Left ventricle myocardium inferior (tissue), 1 donor: ENCODE measurements at regions not wholly inside any gene's neighbourhood (a gene's known extent, or its start where the extent isn't known, plus 50 kb on each side); places are given as distances from the start of the nearest gene placed in this dataset.

Source experiments
- DNase-seq: peaks from one replicate; pipeline ENCODE4 v3.0.0-alpha.2; 2020
- H3K27ac ChIP-seq: fragments of 200-600 bp; replicated peaks from 2 replicates; pipeline ENCODE4 v1.8.0; 2021
- H3K27me3 ChIP-seq: fragments of 200-600 bp; 2 replicates; pipeline ENCODE4 v1.8.0; 2021; ENCODE audit warnings: low read depth
- H3K36me3 ChIP-seq: fragments of 200-600 bp; 2 replicates; pipeline ENCODE4 v1.8.0; 2021
- H3K4me1 ChIP-seq: fragments of 200-600 bp; 2 replicates; pipeline ENCODE4 v1.8.0; 2021
- H3K4me3 ChIP-seq: fragments of 200-600 bp; 2 replicates; pipeline ENCODE4 v1.8.0; 2021; ENCODE audit warnings: mild to moderate bottlenecking, moderate library complexity
- H3K9me3 ChIP-seq: fragments of 200-600 bp; replicated peaks from 2 replicates; pipeline ENCODE4 v1.8.0; 2021
- CTCF ChIP-seq: fragments of 200-600 bp; IDR thresholded peaks from 2 replicates; pipeline ENCODE4 v1.8.0; 2021; ENCODE audit warnings: antibody characterized with exemption, mild to moderate bottlenecking, borderline replicate concordance
- intact Hi-C: fragments of 100-400 bp; cut with micrococcal nuclease; formaldehyde crosslinking; loops from one replicate; pipeline ENCODE4 v1.11.0; 2022
- donor health status: DM: no; HTN: yes; CAD: no; lungs with severe emphysema.

- intact Hi-C loops, result no loop called here
- TF ChIP-seq CTCF, result no peak
- peaks cover 27% of the 10 kb centered on the region for H3K9me3 ChIP-seq
- no peak overlapping the region for H3K27ac ChIP-seq
- no peaks in the 10 kb centered on the region for H3K36me3 ChIP-seq
- peaks cover 32% of the 10 kb centered on the region for H3K27me3 ChIP-seq
- no peaks in the 10 kb centered on the region for H3K4me1 ChIP-seq
- no peak overlapping the region for H3K4me3 ChIP-seq
- DNase-seq, result no peak
Observed at GRCh38 chr17:77022766-77023165, 118.0 kb upstream of the SEC14L1 start.

- no peaks in the 10 kb centered on the region for H3K4me1 ChIP-seq
- TF ChIP-seq CTCF, result no peak
- intact Hi-C loops, result no loop called here
- H3K4me3 ChIP-seq, result no peak overlapping the region
- no peaks in the 10 kb centered on the region for H3K36me3 ChIP-seq
- H3K27me3 ChIP-seq, result peaks cover 31% of the 10 kb centered on the region
- no peak for DNase-seq
- no peak overlapping the region for H3K27ac ChIP-seq
- H3K9me3 ChIP-seq, result peaks cover 28% of the 10 kb centered on the region
Observed at GRCh38 chr17:77025781-77026180, 115.0 kb upstream of the SEC14L1 start.

GRCh38 chr17:77027271-77027889 is 113.4 kb upstream of the SEC14L1 start:
- Histone ChIP-seq H3K27ac (no peak overlapping the region), H3K4me1 (no peaks in the 10 kb centered on the region), H3K4me3 (no peak overlapping the region), H3K36me3 (no peaks in the 10 kb centered on the region), H3K27me3 (peaks cover 38% of the 10 kb centered on the region), H3K9me3 (peaks cover 33% of the 10 kb centered on the region)
- DNase-seq, result no peak
- intact Hi-C loops, result no loop called here
- no peak for TF ChIP-seq CTCF

- no peak for TF ChIP-seq CTCF
- Histone ChIP-seq H3K27ac (no peak overlapping the region), H3K9me3 (peaks cover 29% of the 10 kb centered on the region), H3K27me3 (peaks cover 45% of the 10 kb centered on the region), H3K4me1 (no peaks in the 10 kb centered on the region), H3K36me3 (no peaks in the 10 kb centered on the region), H3K4me3 (no peak overlapping the region)
- intact Hi-C loops, result no loop called here
- no peak for DNase-seq
Observed at GRCh38 chr17:77028900-77029299, 111.9 kb upstream of the SEC14L1 start.

- H3K36me3 ChIP-seq, result no peaks in the 10 kb centered on the region
- intact Hi-C loops, result no loop called here
- DNase-seq, result no peak
- H3K9me3 ChIP-seq, result peaks cover 18% of the 10 kb centered on the region
- peaks cover 5% of the 10 kb centered on the region for H3K4me1 ChIP-seq
- H3K27me3 ChIP-seq, result peaks cover 68% of the 10 kb centered on the region
- no peak overlapping the region for H3K27ac ChIP-seq
- H3K4me3 ChIP-seq, result no peak overlapping the region
- no peak for TF ChIP-seq CTCF
Observed at GRCh38 chr17:77032929-77033328, 107.8 kb upstream of the SEC14L1 start.
